Stimulated activated CD4-positive, alpha-beta T cell treated with anti-CD3 and anti-CD28 coated beads, Interleukin-15, amount 100 ng/mL, for 24 hours (primary cell): ENCODE measurements at regions not wholly inside any gene's neighbourhood (a gene's known extent, or its start where the extent isn't known, plus 50 kb on each side); places are given as distances from the start of the nearest gene placed in this dataset.
"Not testable (repeated sequence)": the region's sequence is repeated elsewhere in the genome, so short reads cannot be mapped to it uniquely, and the experiment has no call there.

Experiments
- DNase-seq: peaks from one replicate; pipeline ENCODE4 v3.0.0-alpha.2; 2020

DNA sequence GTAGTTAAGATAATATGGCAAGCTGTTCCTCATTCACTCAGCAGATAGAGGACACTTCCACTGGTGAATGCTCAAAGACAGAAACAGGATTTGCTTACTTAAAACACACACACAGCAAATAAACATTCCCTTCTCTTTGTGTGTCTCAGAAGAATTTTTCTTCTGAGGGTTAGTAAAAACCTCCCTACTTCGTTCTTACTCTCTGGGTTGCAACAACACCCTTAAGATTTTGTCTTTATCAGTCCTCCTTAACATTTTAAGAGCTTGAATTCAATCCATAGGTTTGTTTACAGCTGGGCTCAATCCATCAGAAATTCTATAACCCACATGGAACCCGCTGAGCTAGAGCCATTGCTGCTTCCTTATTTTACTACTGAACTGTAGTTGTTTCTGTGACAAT lies 237.4 kb upstream of the PIK3R1 start:
- DNase-seq: no peak

- no peak for DNase-seq
These were observed 238.5 kb upstream of the PIK3R1 start for GRCh38 chr5:67976891-67977601.

- no peak for DNase-seq
These were observed 239.4 kb upstream of the PIK3R1 start for GRCh38 chr5:67976181-67976580.

GRCh38 chr5:67974471-67974870 lies 241.1 kb upstream of the PIK3R1 start:
- no peak for DNase-seq

DNA sequence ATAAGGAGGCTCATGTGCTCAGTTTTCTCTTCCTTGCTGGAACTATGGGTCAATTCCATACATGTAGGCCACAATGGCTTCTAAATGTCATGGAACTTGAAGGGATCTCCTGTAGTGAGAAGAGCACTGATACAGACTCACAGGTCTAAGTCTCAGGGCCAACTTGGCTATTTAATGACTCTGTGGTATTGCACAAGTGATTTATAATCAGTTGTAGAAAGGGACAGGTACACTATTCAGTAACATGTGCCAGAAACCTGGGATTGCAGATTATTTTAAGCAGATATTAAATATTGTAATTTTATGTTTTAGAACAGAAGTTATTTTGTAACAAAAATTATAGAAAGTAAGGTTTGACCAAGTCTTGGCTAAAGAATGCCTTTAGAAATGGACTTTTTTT lies 241.5 kb upstream of the PIK3R1 start:
- no peak for DNase-seq

GRCh38 chr5:67971971-67972821 lies 243.4 kb upstream of the PIK3R1 start:
- DNase-seq: no peak

DNA sequence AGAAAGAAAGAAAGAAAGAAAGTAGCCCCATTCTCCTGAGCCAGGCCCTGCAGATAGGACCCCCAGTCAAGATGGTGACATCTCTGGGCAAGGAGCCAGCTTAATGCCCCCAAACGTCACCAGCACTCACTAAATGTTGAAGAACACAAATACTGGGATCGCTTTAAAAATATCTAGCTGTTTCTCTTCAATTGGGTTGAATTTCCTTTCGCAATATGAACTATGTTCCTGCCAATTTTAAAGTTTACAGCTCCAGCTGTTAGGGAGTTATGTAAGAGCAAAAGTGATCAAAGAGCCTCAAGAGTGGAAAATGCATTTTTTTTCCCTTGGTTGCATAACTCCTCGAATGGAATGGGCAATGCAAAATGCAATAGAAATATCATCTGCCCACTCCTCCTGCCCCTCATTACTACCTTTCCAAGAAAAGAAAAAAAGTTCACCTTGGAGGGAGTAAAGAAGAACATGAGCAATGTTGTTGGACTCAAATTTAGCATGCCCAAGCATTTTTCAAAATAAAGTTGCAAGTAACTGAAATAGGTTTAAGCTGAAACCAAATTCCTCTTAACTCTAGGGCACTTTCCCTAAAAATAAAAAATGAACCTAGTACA lies 244.2 kb upstream of the PIK3R1 start:
- no peak for DNase-seq

DNA sequence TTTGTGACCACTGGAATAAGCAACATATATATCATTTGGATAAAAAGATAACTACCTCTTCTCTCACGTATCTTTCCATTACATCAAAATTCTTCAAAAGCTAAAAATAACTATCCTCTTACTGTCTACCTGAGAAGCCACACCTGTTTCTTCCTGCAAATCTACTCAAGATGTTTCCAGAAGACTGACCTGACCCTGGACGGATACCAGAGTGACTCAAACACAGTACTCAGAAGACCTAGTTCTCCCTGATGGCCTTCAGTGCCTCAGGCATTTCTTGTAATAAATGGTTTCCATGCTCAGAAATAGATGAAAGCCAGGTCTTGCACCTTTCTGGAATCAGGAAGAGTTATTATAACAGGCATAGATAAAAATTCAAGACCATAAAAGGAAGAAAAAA lies 245.9 kb upstream of the PIK3R1 start:
- no peak for DNase-seq

- no peak for DNase-seq
These were observed 246.4 kb upstream of the PIK3R1 start for GRCh38 chr5:67969176-67969575.

GRCh38 chr5:67966712-67967111 lies 248.8 kb upstream of the PIK3R1 start:
- DNase-seq: no peak

- DNase-seq: no peak
These were observed 250.9 kb upstream of the PIK3R1 start for GRCh38 chr5:67964619-67965018.

DNA sequence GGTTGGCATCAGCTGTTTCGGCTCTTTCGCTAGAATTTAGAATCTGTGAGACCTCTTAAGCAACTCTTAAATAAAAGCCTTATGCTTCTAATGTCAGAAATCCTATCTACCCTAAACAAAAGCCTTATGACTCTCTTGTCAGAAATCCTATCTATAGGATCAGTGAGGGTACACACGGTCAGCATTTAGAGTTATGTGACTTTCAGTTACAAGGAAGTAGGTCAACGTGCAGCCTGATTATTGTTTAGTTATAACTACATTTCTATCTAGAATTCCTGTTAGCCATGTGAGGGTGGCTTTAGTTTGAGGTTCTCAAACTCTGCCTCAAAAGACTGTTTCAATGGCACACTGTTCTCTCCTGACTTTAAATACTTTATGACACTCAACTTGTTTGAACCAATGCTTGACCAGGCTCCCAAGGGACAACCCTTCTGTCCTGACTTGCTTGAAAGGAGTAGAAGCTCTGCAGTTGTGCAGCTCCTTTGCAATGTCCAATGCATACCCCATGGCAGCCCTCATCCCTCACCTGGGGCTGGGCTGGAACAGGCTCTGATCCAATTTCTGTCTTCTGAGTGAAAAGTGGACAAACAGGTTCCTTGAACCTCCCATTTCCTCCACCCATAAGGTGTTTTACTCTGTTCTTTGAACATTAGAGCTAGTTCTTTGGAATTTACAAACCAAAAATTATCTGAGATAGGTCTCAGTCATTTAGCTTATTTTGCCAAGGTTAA lies 251.6 kb upstream of the PIK3R1 start:
- no peak for DNase-seq

GRCh38 chr5:67960939-67961338 lies 254.6 kb upstream of the PIK3R1 start:
- DNase-seq: no peak

DNA sequence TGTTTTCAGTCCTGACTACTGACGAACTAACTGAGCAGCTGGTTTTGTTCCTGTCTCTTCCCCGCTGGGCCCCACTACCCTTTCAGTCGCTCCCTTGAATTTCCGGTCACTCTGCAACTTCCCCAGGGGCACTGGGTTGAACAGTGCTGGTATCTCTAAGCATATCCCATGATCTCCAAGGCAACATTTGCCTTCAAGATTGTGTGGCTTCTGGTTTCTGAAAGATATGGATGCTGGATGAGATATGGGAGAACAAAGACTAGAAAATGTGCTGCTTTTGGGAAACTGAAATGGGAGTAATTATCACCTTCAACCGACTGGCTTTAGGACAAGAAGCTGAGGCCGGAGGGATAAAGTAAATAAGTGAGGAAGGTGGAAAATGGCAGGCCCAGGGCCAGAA lies 258.2 kb upstream of the PIK3R1 start:
- no peak for DNase-seq

- no peak for DNase-seq
These were observed 261.2 kb upstream of the PIK3R1 start for GRCh38 chr5:67954351-67954750.

GRCh38 chr5:67942421-67942820 lies 273.1 kb upstream of the PIK3R1 start:
- DNase-seq: no peak

DNA sequence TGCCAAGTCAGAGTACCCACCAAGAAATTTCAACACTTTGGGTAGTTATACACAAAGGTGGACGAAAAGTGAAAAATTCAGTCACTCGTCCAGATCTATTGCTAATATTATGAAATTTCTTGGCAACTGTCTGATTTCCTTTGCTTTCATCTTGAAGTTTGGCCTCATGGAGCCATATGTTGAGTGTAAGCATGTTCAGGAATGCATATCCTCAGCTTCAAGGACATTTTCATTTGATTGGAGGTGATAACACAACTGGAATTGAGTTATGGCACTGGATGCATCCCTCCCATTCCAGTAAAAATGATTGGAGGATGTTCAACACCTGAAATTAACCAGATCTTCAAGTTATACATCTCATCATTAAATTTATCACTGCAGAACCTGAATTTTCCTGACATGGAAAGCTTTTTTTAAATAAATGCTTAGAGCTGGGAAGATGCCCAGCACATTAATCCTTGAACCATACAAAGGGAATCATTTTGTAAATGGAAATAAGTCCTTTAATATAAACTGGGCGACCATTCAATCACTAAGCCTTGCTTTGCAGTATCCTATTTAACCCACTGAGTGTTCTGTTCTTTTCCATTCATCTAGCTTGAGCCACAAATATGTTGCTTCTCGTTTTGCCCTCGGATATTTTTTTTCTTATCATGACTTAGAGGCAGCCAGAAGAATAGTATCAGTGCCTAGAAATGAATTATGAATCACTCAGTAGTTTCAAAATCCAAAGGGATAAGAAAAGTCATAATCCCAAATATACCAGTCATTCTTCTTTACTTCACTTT lies 273.7 kb upstream of the PIK3R1 start:
- DNase-seq: no peak

DNA sequence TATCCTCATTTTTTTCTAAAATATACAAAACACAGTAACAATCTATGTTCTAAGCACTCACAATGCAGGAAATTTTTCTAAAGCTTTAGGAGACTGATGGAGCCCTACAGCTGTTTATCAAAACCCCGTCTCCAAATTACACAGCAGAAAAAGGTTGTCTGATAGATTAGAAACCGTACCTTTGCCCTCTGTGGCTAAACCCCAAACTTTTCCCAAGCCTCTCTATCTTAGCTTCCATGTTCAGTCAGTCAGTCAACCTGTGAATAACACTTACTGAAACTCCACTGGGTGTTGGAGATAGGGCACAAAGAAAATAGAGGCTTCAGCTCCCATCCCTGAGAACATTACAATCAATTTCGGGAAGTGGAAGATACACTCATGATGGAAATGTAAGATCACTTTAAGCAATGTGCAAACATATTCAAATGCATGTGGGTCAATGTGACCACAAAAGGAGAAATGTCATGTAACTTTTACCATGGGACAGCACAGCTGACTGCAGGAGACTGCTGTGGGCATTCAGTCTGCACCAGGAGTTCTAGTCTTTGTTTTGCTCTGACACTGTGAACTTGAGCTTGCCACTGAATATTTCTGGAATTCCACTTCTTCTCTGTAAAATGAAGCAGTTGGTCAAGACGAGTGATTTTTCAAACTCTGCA lies 279.5 kb upstream of the PIK3R1 start:
- no peak for DNase-seq

GRCh38 chr5:67934976-67935375 lies 280.6 kb upstream of the PIK3R1 start:
- DNase-seq: no peak

DNA sequence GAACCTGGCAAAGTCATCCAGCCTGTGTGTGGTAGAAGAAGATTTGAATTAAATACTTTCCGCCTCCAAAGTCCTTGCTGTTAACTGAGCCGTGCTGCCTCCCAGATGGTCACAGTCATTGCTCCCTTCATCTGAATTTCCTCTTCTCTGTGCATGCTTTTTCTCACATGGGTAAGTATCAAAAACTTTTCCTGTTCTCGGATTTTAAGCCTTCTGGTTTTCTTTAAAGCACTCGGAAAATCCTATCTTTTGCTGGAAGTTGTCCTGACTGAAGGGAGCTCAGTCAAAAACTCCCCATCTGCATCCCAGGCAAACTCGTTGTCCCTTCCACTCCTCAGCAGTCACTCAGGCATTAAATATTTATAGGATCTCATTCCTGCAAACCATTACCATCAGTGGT lies 290.0 kb upstream of the PIK3R1 start:
- DNase-seq: no peak

GRCh38 chr5:67921004-67921601 lies 294.5 kb upstream of the PIK3R1 start:
- DNase-seq: no peak

GRCh38 chr5:67919532-67919931 lies 296.0 kb upstream of the PIK3R1 start:
- DNase-seq: not testable (repeated sequence)
